ENCODE measurements at regions not wholly inside any gene's neighbourhood (a gene's known extent, or its start where the extent isn't known, plus 50 kb on each side); places are given as distances from the start of the nearest gene placed in this dataset.
"Not testable (repeated sequence)": the region's sequence is repeated elsewhere in the genome, so short reads cannot be mapped to it uniquely, and the experiment has no call there.

DNA sequence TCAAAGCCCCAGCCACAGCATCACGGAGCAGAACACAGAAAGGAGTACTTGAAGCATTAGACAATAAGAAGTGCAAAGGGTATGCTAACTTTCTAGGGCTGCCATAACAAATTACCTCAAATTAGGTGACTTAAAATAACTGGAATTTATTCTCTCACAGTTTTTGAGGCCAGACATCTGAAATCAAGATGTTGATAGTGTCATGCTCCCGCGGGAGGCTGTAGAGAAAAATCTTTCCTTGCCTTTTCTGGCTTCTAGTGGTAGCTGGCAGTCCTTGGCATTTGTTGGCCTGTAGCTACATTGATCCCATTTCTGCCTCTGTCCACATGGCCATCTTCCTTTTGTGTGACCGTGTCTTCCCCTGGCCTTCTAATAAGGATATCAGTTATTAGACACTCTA lies 51.9 kb upstream of the SPDL1 start:
- DNase-seq: no peak

GRCh38 chr5:169527863-169528262 lies 55.7 kb upstream of the SPDL1 start:
- DNase-seq: no peak

GRCh38 chr5:169527066-169527465 lies 56.5 kb upstream of the SPDL1 start:
- no peak for DNase-seq

GRCh38 chr5:169522851-169523250 lies 60.7 kb upstream of the SPDL1 start:
- DNase-seq: no peak

GRCh38 chr5:169521366-169521983 lies 62.1 kb upstream of the SPDL1 start:
- peak; percentile 12 for DNase-seq

DNA sequence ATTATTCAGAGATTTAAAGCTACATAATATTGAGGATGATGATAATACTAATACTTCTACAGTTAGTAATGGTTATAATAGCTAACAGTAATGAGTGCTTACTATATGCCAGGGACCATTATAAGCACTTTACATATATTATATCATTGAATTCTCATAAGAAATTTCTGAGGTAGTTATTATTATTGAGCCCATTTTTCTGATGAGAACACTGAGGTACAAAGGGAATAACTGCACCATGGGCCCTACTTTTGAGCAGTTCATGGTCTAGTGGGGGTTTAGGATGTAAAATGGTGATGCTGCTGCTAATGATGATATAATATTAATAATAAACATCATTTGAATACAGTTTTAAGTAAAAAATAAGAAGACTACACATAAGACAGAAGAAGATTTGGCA lies 64.2 kb upstream of the SPDL1 start:
- no peak for DNase-seq

DNA sequence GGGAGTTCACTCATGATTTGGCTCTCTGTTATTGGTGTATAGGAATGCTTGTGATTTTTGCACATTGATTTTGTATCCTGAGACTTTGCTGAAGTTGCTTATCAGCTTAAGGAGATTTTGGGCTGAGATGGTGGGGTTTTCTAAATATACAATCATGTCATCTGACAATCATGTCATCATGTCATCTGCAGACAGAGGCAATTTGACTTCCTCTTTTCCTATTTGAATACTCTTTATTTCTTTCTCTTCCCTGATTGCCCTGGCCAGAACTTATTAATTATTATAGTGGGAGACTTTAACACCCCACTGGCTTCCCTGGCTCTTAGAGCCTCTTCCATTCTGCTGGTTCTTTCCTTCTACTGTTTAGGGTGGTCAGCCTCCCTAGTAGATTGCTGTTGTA lies 64.8 kb upstream of the SPDL1 start:
- not testable (repeated sequence) for DNase-seq

DNA sequence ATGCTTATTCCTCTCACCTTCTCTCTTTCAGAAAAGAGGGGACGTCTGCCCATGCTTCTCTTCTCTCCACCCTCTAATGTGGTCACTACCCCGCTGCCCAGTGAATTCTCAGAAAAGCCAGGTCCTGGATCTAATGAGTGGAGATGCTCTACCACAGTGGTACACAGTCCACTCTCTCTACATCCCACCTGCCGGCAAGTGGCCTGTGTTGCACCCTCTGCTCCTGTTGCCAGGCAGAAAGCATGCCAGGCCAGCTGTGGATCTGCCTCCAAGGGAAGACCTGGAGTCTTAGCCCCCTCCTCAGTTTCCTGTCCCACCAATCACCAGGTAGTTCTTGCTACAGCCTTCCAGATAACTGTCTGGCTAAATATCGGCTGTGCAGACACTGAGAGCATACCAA lies 71.2 kb upstream of the SPDL1 start:
- DNase-seq: no peak

GRCh38 chr5:169511708-169512107 lies 71.9 kb upstream of the SPDL1 start:
- DNase-seq: no peak

- DNase-seq: no peak
Observed at GRCh38 chr5:169507051-169507450, 76.5 kb upstream of the SPDL1 start.

DNA sequence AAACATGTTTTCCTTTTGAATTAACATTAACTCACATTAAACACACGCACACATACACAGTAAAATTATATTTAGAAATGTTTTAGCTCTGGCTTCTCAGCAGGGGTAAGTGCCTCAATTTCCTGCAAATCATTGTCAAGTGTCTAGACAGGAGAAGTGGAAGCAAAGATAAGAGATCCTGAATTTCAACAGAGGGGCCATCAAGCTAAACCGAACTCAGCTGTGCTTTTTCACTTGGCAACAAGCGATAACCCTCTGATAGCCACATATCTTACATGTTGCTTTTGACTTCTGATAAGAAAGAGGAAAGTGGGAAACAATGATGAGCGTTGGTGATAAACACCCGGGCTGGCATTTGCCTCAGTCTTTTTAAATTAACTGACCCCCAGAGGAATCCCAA lies 79.7 kb upstream of the SPDL1 start:
- no peak for DNase-seq

- DNase-seq: no peak
Observed at GRCh38 chr5:169499990-169500505, 83.5 kb upstream of the SPDL1 start.

- DNase-seq: no peak
Observed at GRCh38 chr5:169496878-169497277, 86.7 kb upstream of the SPDL1 start.

DNA sequence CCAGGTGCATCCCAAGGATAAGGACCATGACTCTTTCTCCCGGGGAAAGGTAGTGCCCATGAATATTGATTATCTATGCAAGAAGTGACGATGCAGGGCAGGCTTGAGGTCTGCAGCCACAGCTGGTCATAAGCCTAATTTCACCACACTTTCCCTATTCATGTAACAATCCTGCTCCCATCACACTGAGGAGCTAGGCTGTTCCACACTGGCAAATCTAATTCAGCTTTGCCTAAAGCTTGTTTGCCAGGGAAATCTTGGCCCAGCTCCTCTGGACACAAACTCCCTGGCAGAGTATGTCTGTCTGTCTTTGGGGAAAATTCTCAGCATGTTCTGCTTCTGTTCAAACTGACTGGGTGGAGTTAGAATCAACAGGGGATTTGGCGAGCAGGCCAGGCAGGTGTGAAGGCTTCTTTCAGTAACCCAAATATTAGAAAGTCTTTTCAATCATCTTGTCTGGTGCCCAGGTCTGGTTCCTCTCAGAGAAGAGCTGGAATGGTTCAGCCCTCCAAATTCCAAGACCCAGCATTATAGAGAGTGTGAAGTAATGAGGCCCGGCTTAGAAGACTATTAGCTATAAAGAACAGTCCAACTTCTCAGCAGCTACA lies 88.5 kb upstream of the SPDL1 start:
- DNase-seq: no peak

DNA sequence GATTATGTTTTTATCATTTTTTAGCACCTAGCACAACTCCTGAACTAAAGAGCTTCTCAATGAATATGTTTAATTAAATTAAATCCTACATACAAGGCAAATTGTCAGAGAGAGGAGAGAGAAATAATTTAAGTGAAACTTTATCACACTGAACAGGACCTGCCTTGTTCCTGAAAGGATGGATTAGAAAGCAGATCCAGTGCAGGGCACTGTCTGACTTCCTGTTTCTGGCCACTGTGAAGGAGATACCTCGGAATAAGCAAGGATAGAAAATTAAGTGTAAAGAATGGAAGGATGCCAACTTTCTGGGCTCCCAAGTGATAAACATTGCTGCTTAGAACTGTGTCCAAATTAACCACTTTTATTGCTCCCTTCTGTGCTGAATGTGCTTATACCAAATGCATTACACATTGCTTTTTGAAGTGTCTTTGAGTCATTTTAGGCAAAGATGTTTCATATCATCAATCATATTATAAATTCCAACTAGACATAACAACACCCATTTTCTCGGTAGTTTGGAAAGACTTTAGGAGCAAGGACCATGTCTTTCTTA lies 89.1 kb upstream of the SPDL1 start:
- no peak for DNase-seq

DNA sequence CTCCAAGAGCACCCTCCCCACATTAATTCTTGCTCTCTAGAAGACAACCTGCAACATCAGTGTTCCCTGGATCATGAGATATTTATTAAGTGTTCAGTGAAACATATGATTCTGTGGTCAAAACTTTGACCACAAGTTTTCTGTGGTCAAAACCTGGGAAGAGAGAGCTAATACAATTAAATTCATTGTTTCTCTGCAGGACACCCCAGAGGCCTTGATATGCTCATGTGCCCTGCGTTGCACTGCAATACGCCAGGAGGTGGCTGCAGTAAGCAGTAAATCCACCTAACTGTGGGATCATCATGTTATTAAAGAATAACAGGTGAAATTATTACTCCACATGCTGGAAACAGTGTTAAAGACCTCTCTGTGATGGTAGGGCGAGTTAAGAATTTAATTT lies 109.3 kb upstream of the SPDL1 start:
- no peak for DNase-seq

GRCh38 chr5:169472544-169472943 lies 111.0 kb upstream of the SPDL1 start:
- no peak for DNase-seq

DNA sequence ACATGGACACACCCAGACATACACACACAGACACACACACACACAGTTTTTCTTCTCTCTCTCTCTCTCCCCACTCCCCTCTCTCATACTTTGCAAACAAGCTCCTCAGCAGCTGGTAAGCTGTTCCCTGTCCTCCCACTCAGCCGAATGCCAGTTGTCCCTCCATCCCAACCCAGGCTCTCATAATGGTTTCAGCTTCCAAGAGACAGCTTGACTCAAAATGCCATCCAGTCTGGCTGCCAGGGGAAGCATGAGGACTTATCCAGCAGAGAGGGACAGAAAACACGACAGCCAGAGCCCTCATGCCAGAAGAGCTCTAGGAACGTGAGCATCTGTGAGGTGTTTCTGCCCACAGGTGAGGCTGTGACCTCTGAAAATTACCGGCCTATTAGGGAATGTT lies 112.6 kb upstream of the SPDL1 start:
- no peak for DNase-seq

DNA sequence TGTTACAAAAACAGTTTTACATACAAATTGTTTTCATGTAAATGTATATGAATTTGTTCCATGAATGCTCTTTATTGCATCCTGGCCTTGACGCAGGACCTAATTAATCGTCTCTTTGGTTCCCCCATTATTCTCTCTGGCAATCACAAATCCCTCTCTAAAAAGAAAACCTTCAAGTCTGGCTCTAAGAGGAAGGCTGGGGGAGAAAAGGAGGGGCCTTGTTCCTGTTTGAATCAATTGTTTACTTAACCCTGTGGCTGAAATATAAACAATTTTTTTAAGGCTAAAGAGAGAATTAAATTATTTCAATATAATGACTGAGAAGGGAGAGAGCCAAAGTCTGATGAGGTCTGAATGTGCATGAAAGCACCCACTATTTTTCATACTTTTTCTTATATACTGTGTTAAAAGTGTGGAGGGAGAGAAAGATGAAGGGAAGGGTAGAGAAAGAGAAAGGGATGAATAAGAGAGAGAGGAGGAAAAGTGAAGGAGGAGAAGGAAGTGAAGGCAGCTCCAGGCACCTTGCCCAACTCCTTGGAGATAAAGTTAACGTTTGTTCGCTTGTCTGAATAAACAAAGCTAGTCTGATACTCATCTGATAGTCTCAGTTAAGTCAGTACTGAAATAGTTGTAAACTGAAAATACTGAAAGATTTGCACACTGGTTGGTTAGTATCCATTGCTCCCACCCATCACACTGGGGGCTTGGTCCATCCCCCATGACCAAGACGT lies 116.4 kb upstream of the SPDL1 start:
- no peak for DNase-seq

GRCh38 chr5:169460896-169461295 lies 122.7 kb upstream of the SPDL1 start:
- DNase-seq: no peak

GRCh38 chr5:169460123-169460522 lies 123.5 kb upstream of the SPDL1 start:
- DNase-seq: no peak

GRCh38 chr5:169458221-169458620 lies 125.4 kb upstream of the SPDL1 start:
- DNase-seq: no peak

DNA sequence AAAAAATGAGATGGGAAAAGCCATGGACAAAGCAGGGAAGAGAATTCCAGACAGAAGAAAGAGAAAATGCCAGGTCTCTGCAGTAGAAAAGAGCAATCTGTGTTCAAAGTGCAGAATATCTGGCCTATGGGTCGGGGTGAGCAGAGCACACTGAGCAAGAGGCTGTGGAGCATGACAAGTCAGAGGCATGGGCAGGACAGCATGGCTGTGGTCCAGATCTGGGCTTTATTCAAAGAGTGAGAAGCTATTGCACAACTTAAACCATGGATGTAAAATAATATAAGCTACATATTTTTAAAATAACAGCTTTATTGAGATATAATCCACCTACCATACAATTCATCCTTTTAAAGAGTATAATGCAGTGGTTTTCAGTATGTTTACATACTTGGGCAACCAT lies 133.1 kb upstream of the SPDL1 start:
- DNase-seq: no peak

- DNase-seq: no peak
Observed at GRCh38 chr5:169448826-169449225, 134.7 kb upstream of the SPDL1 start.
